GM21423 (cell line): ENCODE measurements at regions not wholly inside any gene's neighbourhood (a gene's known extent, or its start where the extent isn't known, plus 50 kb on each side); places are given as distances from the start of the nearest gene placed in this dataset.
"Not testable (repeated sequence)": the region's sequence is repeated elsewhere in the genome, so short reads cannot be mapped to it uniquely, and the experiment has no call there.

ENCODE experiments used
- ATAC-seq: cut with Tn5 transposase; IDR thresholded peaks from one replicate; pipeline ENCODE4 v1.9.1; 2021; ENCODE audit warnings: mild to moderate bottlenecking, moderate library complexity; ENCODE audit not compliant: unreplicated experiment

GRCh38 chr5:14996997-14997396, 125.4 kb upstream of the ANKH start:
- peak; percentile 81 for ATAC-seq

- no peak for ATAC-seq
Measured at GRCh38 chr5:14995229-14995628, 123.7 kb upstream of the ANKH start.

GRCh38 chr5:14993459-14994133, 122.0 kb upstream of the ANKH start:
- ATAC-seq = not testable (repeated sequence)

- ATAC-seq = peak; percentile 84
Measured at GRCh38 chr5:14992751-14993458, 121.3 kb upstream of the ANKH start.

- no peak for ATAC-seq
Measured at GRCh38 chr5:14988223-14988622, 116.6 kb upstream of the ANKH start.

- no peak for ATAC-seq
Measured at GRCh38 chr5:14986413-14986812, 114.8 kb upstream of the ANKH start.

- no peak for ATAC-seq
Measured at GRCh38 chr5:14983666-14984441, 112.3 kb upstream of the ANKH start.

- no peak for ATAC-seq
Measured at GRCh38 chr5:14980698-14981097, 109.1 kb upstream of the ANKH start.

- no peak for ATAC-seq
Measured at GRCh38 chr5:14977058-14977685, 105.6 kb upstream of the ANKH start.

- ATAC-seq = no peak
Measured at GRCh38 chr5:14976486-14976885, 104.9 kb upstream of the ANKH start.

GRCh38 chr5:14971873-14972272, 100.3 kb upstream of the ANKH start:
- no peak for ATAC-seq

- no peak for ATAC-seq
Measured at GRCh38 chr5:14968796-14969195, 97.2 kb upstream of the ANKH start.

- ATAC-seq = no peak
Measured at GRCh38 chr5:14967166-14967565, 95.6 kb upstream of the ANKH start.

- no peak for ATAC-seq
Measured at GRCh38 chr5:14965815-14966214, 94.2 kb upstream of the ANKH start.

- ATAC-seq = no peak
Measured at GRCh38 chr5:14962604-14963003, 91.0 kb upstream of the ANKH start.

GRCh38 chr5:14960120-14960462, 88.5 kb upstream of the ANKH start:
- no peak for ATAC-seq

GRCh38 chr5:14959399-14960119, 88.0 kb upstream of the ANKH start:
- no peak for ATAC-seq

GRCh38 chr5:14958188-14958587, 86.6 kb upstream of the ANKH start:
- ATAC-seq = no peak

- ATAC-seq = no peak
Measured at GRCh38 chr5:14956423-14957046, 85.0 kb upstream of the ANKH start.

- ATAC-seq = no peak
Measured at GRCh38 chr5:14954616-14955343, 83.2 kb upstream of the ANKH start.
